Left ventricle myocardium inferior (tissue), 1 donor: ENCODE measurements at regions not wholly inside any gene's neighbourhood (a gene's known extent, or its start where the extent isn't known, plus 50 kb on each side); places are given as distances from the start of the nearest gene placed in this dataset.
"Not testable (repeated sequence)": the region's sequence is repeated elsewhere in the genome, so short reads cannot be mapped to it uniquely, and the experiment has no call there.

Experiments used
- DNase-seq: peaks from one replicate; pipeline ENCODE4 v3.0.0-alpha.2; 2020
- H3K27ac ChIP-seq: fragments of 200-600 bp; replicated peaks from 2 replicates; pipeline ENCODE4 v1.8.0; 2021
- H3K27me3 ChIP-seq: fragments of 200-600 bp; 2 replicates; pipeline ENCODE4 v1.8.0; 2021; ENCODE audit warnings: low read depth
- H3K36me3 ChIP-seq: fragments of 200-600 bp; 2 replicates; pipeline ENCODE4 v1.8.0; 2021
- H3K4me1 ChIP-seq: fragments of 200-600 bp; 2 replicates; pipeline ENCODE4 v1.8.0; 2021
- H3K4me3 ChIP-seq: fragments of 200-600 bp; 2 replicates; pipeline ENCODE4 v1.8.0; 2021; ENCODE audit warnings: mild to moderate bottlenecking, moderate library complexity
- H3K9me3 ChIP-seq: fragments of 200-600 bp; replicated peaks from 2 replicates; pipeline ENCODE4 v1.8.0; 2021
- CTCF ChIP-seq: fragments of 200-600 bp; IDR thresholded peaks from 2 replicates; pipeline ENCODE4 v1.8.0; 2021; ENCODE audit warnings: antibody characterized with exemption, mild to moderate bottlenecking, borderline replicate concordance
- intact Hi-C: fragments of 100-400 bp; cut with micrococcal nuclease; formaldehyde crosslinking; loops from one replicate; pipeline ENCODE4 v1.11.0; 2022
- donor health status: DM: no; HTN: yes; CAD: no; lungs with severe emphysema.

GRCh38 chr13:37177125-37177524 lies 71.7 kb upstream of the CSNK1A1L start:
- H3K4me1 ChIP-seq: peaks cover 7% of the 10 kb centered on the region
- no peak for DNase-seq
- no peak overlapping the region for H3K27ac ChIP-seq
- H3K9me3 ChIP-seq: no peaks in the 10 kb centered on the region
- no peak for TF ChIP-seq CTCF
- H3K27me3 ChIP-seq: no peaks in the 10 kb centered on the region
- no peaks in the 10 kb centered on the region for H3K36me3 ChIP-seq
- no peak overlapping the region for H3K4me3 ChIP-seq
- intact Hi-C loops: no loop called here

- no peak overlapping the region for H3K4me3 ChIP-seq
- H3K9me3 ChIP-seq: no peaks in the 10 kb centered on the region
- DNase-seq: no peak
- H3K27me3 ChIP-seq: no peaks in the 10 kb centered on the region
- H3K4me1 ChIP-seq: peaks cover 7% of the 10 kb centered on the region
- TF ChIP-seq CTCF: no peak
- intact Hi-C loops: no loop called here
- H3K27ac ChIP-seq: peak overlapping the region; percentile 8
- H3K36me3 ChIP-seq: no peaks in the 10 kb centered on the region
Measured at GRCh38 chr13:37175996-37176395, 70.5 kb upstream of the CSNK1A1L start.

DNA sequence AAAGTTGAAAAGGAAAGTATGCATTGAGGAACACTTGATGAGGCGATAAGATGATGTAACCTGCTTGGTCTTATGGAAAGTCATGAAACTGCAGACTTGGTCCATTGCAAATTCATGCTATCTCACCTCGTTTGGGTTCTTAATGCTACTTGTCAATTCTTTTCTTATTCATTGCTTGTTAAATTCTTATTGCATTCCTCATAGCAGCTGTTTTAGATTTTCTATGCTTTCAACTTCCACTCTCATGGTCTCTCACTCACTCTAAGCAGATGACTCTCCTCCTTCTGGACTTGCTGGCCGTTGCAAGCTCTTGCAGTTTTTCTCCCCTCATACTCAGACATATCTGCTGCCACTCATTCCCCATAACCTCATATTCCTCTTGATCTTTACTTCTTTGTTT lies 67.8 kb upstream of the CSNK1A1L start:
- Histone ChIP-seq H3K36me3 (no peaks in the 10 kb centered on the region), H3K4me3 (no peak overlapping the region), H3K27ac (no peak overlapping the region), H3K4me1 (peaks cover 7% of the 10 kb centered on the region), H3K9me3 (no peaks in the 10 kb centered on the region), H3K27me3 (no peaks in the 10 kb centered on the region)
- intact Hi-C loops: no loop called here
- no peak for DNase-seq
- TF ChIP-seq CTCF: no peak

GRCh38 chr13:37172226-37172625 lies 66.8 kb upstream of the CSNK1A1L start:
- intact Hi-C loops, H3K27me3 ChIP-seq, DNase-seq: not testable (repeated sequence)

DNA sequence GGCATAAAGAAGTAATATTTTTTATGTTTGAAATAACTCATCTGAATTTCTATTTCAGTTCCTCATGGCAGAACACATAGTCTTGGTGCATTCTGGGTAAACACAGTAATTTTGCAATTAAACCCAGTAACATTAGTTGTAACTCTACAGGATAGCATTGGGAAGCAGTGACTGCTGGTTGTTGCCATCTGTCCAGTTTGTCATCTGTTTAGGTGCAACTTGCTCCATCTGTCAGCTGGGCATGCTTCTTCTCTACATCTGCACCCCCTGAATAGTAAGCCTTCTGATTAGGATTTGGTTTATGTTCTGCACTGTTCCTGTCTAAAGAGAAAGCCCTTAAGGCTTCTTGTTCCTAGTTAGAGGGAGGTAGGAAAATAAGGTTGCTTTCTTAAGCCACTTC lies 63.5 kb upstream of the CSNK1A1L start:
- no peak for DNase-seq
- Histone ChIP-seq H3K36me3 (no peaks in the 10 kb centered on the region), H3K27ac (no peak overlapping the region), H3K9me3 (no peaks in the 10 kb centered on the region), H3K27me3 (no peaks in the 10 kb centered on the region), H3K4me1 (no peaks in the 10 kb centered on the region), H3K4me3 (no peak overlapping the region)
- TF ChIP-seq CTCF: no peak
- intact Hi-C loops: no loop called here

More at GRCh38 chr13:37172226-37172625, 66.8 kb upstream of the CSNK1A1L start:
- not testable (repeated sequence) for H3K4me3 ChIP-seq, H3K9me3 ChIP-seq, H3K36me3 ChIP-seq, H3K27ac ChIP-seq, H3K4me1 ChIP-seq

GRCh38 chr13:37168151-37168550 lies 62.7 kb upstream of the CSNK1A1L start:
- no peaks in the 10 kb centered on the region for H3K36me3 ChIP-seq
- no peak overlapping the region for H3K27ac ChIP-seq
- DNase-seq: no peak
- no peaks in the 10 kb centered on the region for H3K27me3 ChIP-seq
- H3K4me3 ChIP-seq: no peak overlapping the region
- intact Hi-C loops: no loop called here
- H3K9me3 ChIP-seq: no peaks in the 10 kb centered on the region
- H3K4me1 ChIP-seq: no peaks in the 10 kb centered on the region
- no peak for TF ChIP-seq CTCF
